ENCODE measurements at regions not wholly inside any gene's neighbourhood (a gene's known extent, or its start where the extent isn't known, plus 50 kb on each side); places are given as distances from the start of the nearest gene placed in this dataset.

DNA sequence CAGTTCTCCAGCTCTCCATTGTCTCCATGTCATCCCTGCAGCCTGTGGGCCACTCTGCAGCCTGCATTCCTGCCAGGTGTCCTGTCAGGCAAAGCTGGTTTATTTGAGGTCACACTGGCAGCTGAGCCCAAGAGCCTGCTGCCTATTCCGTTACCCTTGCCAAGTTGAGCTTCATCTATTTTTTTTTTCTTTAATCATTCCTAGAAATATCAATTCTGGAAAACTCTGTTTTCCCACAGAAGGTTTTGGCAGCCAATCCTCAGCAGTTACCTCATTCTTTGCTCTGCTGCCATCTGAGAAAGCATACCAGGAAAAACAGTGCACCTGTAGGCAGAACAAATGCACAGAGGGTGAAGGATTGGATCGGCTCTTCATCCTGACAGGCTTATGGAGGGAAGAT, 411.0 kb upstream of the ACVR2A start:
- TF ChIP-seq, protein P1, sequence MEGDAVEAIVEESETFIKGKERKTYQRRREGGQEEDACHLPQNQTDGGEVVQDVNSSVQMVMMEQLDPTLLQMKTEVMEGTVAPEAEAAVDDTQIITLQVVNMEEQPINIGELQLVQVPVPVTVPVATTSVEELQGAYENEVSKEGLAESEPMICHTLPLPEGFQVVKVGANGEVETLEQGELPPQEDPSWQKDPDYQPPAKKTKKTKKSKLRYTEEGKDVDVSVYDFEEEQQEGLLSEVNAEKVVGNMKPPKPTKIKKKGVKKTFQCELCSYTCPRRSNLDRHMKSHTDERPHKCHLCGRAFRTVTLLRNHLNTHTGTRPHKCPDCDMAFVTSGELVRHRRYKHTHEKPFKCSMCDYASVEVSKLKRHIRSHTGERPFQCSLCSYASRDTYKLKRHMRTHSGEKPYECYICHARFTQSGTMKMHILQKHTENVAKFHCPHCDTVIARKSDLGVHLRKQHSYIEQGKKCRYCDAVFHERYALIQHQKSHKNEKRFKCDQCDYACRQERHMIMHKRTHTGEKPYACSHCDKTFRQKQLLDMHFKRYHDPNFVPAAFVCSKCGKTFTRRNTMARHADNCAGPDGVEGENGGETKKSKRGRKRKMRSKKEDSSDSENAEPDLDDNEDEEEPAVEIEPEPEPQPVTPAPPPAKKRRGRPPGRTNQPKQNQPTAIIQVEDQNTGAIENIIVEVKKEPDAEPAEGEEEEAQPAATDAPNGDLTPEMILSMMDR (IDR thresholded peaks at IDR 0.05) = no peak
- TF ChIP-seq POLR2A (IDR thresholded peaks at IDR 0.05) = no peak

All from Peyer's patch (tissue), 4 donors.